A549 (cell line): ENCODE measurements at regions not wholly inside any gene's neighbourhood (a gene's known extent, or its start where the extent isn't known, plus 50 kb on each side); places are given as distances from the start of the nearest gene placed in this dataset.
"Not testable (repeated sequence)": the region's sequence is repeated elsewhere in the genome, so short reads cannot be mapped to it uniquely, and the experiment has no call there.

Source experiments
- CHD2 ChIP-seq: fragments of 150-350 bp; IDR thresholded peaks from 2 replicates; pipeline ENCODE4 v1.6.1; 2014; ENCODE audit warnings: low read length; ENCODE audit not compliant: partially characterized antibody
- CTCF ChIP-seq: fragments of >200 bp; sonication (Bioruptor Twin); formaldehyde crosslinking; IDR thresholded peaks from 3 replicates; pipeline ENCODE4 v1.5.1; 2016
- ELK1 ChIP-seq: fragments of 150-350 bp; IDR thresholded peaks from 2 replicates; pipeline ENCODE4 v1.6.1; 2014; ENCODE audit warnings: low read depth, mild to moderate bottlenecking, low read length
- JUN ChIP-seq, 2 experiments: fragments of >200 bp; sonication (Bioruptor Twin); formaldehyde crosslinking; IDR thresholded peaks; 2 replicates in 1 of 2; 3 replicates in 1 of 2; pipeline ENCODE4 v1.6.1; 2016 to 2017
- MAX ChIP-seq: IDR thresholded peaks from 2 replicates; pipeline ENCODE4 v1.6.1; 2012
- PBX3 ChIP-seq: IDR thresholded peaks from 2 replicates; pipeline ENCODE4 v1.6.1; 2012
- POLR2A ChIP-seq: IDR thresholded peaks from 2 replicates; pipeline ENCODE4 v1.6.1; 2012; ENCODE audit warnings: mild to moderate bottlenecking, low read length
- RAD21 ChIP-seq, 2 experiments: fragments of >200 bp in 1 of 2; sonication (Bioruptor Twin) in 1 of 2; formaldehyde crosslinking in 1 of 2; IDR thresholded peaks in 1 of 2; conservative IDR thresholded peaks in 1 of 2; 2 replicates in 1 of 2; 3 replicates in 1 of 2; pipeline ENCODE4 v1.6.1; 2012 to 2018; ENCODE audit warnings: inconsistent platforms in 1 of 2
- REST ChIP-seq: fragments of 200-600 bp; sonication (generic); IDR thresholded peaks from 2 replicates; pipeline ENCODE4 v1.6.1; 2016; ENCODE audit warnings: antibody characterized with exemption, mild to moderate bottlenecking, moderate library complexity
- RNF2 ChIP-seq: fragments of 200-600 bp; sonication (generic); IDR thresholded peaks from 2 replicates; pipeline ENCODE4 v1.6.1; 2016; ENCODE audit warnings: low read depth, mild to moderate bottlenecking, antibody characterized with exemption, moderate library complexity, borderline replicate concordance
- USF2 ChIP-seq: fragments of 450-650 bp; IDR thresholded peaks from 2 replicates; pipeline ENCODE4 v1.6.1; 2014; ENCODE audit warnings: antibody characterized with exemption

GRCh38 chr10:33468006-33468405 is 133.5 kb upstream of the NRP1 start:
- not testable (repeated sequence) for TF ChIP-seq CTCF; RNF2; JUN (IDR thresholded peaks at IDR 0.05); CHD2; POLR2A; PBX3; ELK1; MAX; REST; RAD21 (conservative IDR thresholded peaks at IDR 0.05 in 1 of 2, IDR thresholded peaks at IDR 0.05 in 1 of 2); USF2
